Peyer's patch (tissue), 4 donors: ENCODE measurements at regions not wholly inside any gene's neighbourhood (a gene's known extent, or its start where the extent isn't known, plus 50 kb on each side); places are given as distances from the start of the nearest gene placed in this dataset.

ENCODE experiments used
- POLR2A ChIP-seq, 2 donors: fragments of 450-650 bp; IDR thresholded peaks; one replicate each; pipeline ENCODE4 v1.5.1; 2017; ENCODE audit warnings: antibody characterized with exemption in 2 of 2, mild to moderate bottlenecking in 2 of 2, moderate library complexity in 2 of 2
- TF ChIP-seq, protein P1 (sequence below), 6 experiments: fragments of 450-650 bp in 4 of 6; fragments of 200-600 bp in 2 of 6; sonication (generic) in 1 of 6; IDR thresholded peaks; one replicate each; pipeline ENCODE4 v1.5.1; 2017 to 2019; ENCODE audit warnings: antibody characterized with exemption in 6 of 6, mild to moderate bottlenecking in 3 of 6, moderate library complexity in 1 of 6

GRCh38 chr9:129400971-129401622, 219.8 kb downstream of the C9orf50 start:
- TF ChIP-seq, protein P1, sequence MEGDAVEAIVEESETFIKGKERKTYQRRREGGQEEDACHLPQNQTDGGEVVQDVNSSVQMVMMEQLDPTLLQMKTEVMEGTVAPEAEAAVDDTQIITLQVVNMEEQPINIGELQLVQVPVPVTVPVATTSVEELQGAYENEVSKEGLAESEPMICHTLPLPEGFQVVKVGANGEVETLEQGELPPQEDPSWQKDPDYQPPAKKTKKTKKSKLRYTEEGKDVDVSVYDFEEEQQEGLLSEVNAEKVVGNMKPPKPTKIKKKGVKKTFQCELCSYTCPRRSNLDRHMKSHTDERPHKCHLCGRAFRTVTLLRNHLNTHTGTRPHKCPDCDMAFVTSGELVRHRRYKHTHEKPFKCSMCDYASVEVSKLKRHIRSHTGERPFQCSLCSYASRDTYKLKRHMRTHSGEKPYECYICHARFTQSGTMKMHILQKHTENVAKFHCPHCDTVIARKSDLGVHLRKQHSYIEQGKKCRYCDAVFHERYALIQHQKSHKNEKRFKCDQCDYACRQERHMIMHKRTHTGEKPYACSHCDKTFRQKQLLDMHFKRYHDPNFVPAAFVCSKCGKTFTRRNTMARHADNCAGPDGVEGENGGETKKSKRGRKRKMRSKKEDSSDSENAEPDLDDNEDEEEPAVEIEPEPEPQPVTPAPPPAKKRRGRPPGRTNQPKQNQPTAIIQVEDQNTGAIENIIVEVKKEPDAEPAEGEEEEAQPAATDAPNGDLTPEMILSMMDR (IDR thresholded peaks at IDR 0.05) = no peak
- no peak for TF ChIP-seq POLR2A (IDR thresholded peaks at IDR 0.05)
